CD4-positive, alpha-beta T cell treated with Interleukin-4 for 4 hours (primary cell): ENCODE measurements at regions not wholly inside any gene's neighbourhood (a gene's known extent, or its start where the extent isn't known, plus 50 kb on each side); places are given as distances from the start of the nearest gene placed in this dataset.
"Not testable (repeated sequence)": the region's sequence is repeated elsewhere in the genome, so short reads cannot be mapped to it uniquely, and the experiment has no call there.

Experiments used
- DNase-seq: peaks from one replicate; pipeline ENCODE4 v3.0.0-alpha.2; 2020

- no peak for DNase-seq
These were observed 465.8 kb upstream of the ANO5 start for GRCh38 chr11:21727102-21727501.

- no peak for DNase-seq
These were observed 456.5 kb upstream of the ANO5 start for GRCh38 chr11:21736404-21736803.

- peak; percentile 3 for DNase-seq
These were observed 440.2 kb upstream of the ANO5 start for GRCh38 chr11:21752475-21753243.

- not testable (repeated sequence) for DNase-seq
These were observed 439.6 kb upstream of the ANO5 start for GRCh38 chr11:21753244-21753767.

GRCh38 chr11:21761000-21761399 lies 431.9 kb upstream of the ANO5 start:
- no peak for DNase-seq

GRCh38 chr11:21768388-21768787 lies 424.5 kb upstream of the ANO5 start:
- no peak for DNase-seq

GRCh38 chr11:21769188-21769587 lies 423.7 kb upstream of the ANO5 start:
- DNase-seq = no peak

GRCh38 chr11:21771097-21771496 lies 421.8 kb upstream of the ANO5 start:
- no peak for DNase-seq

DNA sequence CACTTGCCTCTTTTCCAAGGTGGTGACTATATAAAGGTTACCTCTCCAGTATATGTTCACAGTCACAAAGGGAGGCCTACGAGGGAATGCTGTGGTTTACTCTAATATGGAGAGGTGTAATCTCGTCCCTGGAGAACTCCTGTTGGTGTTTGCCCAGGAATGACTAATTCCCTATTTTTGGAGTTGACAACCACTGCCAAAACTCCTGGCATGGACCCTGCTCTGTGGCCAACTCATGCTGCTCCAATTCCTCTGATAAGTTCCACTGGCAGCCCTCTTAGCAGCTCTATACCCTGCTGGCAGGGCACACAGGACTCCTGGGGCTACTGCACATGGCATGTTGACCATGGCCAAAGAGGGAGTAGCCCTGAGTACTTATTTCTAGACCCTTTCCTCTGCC lies 418.7 kb upstream of the ANO5 start:
- no peak for DNase-seq

DNA sequence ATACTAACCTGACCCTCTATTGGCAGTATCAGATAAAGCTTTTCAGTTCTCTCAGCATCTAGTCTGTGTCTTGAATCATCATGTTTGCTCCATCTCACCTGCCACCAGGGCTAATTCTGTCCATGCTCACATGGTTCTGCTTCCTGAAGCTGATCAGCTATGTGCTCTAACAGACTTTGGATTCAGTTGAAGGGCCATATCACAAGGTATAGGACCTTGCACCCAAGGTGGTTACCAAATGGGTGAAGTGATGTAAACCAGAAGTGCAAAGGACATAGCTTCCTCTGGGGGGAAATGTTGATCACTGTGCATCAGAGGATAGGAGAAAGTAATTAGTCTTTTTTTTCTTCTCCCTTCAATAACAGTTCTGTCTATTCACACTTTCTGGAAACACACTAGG lies 417.0 kb upstream of the ANO5 start:
- DNase-seq = no peak

GRCh38 chr11:21783954-21784353 lies 408.9 kb upstream of the ANO5 start:
- no peak for DNase-seq

DNA sequence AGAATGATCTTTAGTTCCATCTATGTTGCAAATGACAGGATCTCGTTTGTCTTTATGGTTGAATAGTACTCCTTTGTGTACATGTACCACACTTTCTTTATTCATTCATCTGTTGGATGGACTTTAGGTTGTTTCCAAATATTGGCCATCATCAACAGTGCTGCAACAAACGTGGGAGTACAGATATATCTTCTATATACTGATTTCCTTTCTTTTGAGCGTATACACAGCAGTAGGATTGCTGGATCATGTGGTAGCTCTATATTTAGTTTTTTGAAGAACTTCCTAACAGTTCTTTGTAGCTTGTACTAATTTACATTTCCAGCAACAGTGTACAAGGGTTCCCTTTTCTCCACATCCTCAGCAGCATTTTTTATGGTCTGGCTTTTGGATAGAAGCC lies 407.5 kb upstream of the ANO5 start:
- DNase-seq = no peak

DNA sequence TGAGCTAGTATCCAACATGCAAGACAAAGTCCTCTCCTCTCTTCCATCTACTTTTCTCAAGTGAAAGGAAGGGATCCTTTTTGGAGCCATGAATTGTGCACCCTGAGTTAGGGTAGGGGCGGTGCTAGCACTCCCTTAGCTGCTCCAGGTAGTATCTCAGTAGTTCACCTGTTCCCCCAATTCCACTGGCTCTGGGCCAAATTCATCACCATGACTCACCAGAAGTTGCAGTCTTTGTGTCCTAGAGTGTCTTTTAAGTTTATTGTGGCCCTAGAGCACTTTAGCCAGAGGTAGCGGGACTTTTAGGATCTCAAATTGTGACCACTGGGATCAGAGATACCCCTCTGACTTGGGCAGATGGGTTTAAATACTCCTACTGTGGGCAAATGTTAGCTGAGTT lies 398.6 kb upstream of the ANO5 start:
- DNase-seq = no peak

- no peak for DNase-seq
These were observed 394.7 kb upstream of the ANO5 start for GRCh38 chr11:21798216-21798615.

GRCh38 chr11:21804523-21804922 lies 388.4 kb upstream of the ANO5 start:
- DNase-seq = not testable (repeated sequence)

DNA sequence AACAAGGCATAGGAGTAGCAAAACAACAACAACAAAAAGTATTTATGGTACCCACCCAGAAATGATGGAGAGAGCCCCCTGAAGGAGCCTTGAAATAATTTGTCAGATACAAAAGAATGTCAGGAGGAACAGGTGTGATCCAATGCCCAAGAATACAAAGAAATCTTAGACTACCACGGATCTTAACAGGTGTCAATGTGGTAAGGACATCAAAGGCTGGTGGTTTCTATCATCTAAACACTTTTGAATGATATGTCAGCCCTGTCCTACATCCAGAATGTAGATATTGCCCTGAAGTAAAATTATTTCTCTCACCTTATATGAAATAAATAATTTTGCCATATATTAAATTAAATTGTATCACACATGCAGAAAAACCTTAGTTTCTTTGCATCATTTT lies 386.4 kb upstream of the ANO5 start:
- no peak for DNase-seq

GRCh38 chr11:21806947-21807346 lies 385.9 kb upstream of the ANO5 start:
- no peak for DNase-seq

- DNase-seq = no peak
These were observed 385.5 kb upstream of the ANO5 start for GRCh38 chr11:21807350-21807749.

GRCh38 chr11:21810650-21811049 lies 382.2 kb upstream of the ANO5 start:
- no peak for DNase-seq

DNA sequence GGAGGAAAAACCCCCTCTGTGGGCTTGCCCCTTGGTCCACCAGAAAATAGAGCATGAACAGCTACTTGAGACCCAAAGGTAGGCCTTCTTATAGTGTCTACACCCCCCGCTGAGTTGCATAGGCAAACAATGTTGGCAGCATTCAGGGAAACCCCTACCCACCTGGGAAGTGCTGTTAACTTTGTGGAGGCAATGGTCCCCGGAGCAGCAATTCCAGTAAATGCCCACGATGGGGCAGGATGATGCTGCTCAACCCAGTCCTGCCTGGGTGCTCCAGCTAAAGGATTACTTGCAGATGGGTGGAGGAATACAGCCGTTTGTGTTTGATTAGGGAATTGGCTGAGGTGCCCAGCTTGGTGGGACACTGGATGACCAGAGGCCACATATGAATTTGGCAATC lies 381.3 kb upstream of the ANO5 start:
- DNase-seq = no peak

GRCh38 chr11:21814169-21814568 lies 378.7 kb upstream of the ANO5 start:
- DNase-seq = no peak

DNA sequence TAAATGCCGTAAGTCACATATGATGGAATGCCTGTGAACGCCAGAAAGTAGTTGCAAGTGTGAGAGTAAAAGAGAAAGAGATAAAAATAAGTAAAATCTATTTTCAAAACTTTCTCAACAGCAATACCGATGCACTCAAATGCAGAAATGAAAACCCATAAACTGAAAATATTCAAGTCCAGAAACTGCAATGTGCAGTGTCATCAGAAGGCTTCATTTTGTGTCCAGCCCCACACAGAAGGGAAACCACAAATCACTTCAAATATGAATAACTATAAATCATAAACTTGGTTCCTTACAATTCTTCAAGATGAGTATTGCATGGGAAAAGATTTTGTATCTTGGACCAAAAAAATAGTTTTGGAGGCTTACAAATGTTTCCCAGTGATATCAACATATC lies 375.2 kb upstream of the ANO5 start:
- DNase-seq = no peak

DNA sequence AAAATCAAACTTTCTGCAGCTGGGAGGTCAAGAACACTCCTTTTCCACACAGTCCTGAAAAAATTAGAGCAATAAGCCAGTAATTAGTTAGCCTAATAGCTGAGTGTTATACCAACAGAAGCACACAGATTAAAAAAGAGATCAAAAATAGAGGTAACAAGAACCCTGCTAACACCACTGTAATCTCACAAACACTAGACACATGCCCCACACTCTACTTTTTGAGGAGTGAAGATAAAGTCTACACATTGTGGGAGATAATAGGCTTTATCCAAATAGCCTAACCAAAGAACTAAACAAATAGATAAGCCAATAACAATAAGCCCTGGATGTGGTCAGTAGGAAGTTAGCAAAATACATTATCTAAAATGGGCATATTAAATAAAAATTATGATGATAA lies 372.7 kb upstream of the ANO5 start:
- DNase-seq = no peak

DNA sequence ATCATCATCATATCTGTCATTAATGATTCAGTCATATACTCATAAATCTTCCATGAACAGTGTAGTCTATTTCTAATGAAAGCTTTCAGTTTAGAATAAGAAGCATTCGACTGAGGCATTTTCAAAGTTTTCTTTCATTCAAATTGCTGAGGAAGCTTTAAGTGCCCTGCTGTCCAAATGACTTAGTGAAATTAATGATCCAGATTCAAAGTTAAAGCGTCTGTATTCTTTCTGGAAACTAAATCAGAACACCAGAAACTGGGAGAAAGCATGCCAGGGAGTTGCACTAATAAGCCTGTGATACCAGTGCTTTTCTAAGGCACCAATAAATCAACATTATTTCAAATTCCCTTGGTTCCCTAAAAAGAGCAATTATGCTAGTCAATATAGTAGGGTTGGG lies 367.8 kb upstream of the ANO5 start:
- DNase-seq = no peak

GRCh38 chr11:21838427-21838826 lies 354.5 kb upstream of the ANO5 start:
- DNase-seq = no peak
